Activated T-helper 1 cell treated with anti-CD3 and anti-CD28 coated beads, Interleukin-12 subunit alpha, Interleukin-12 subunit beta, Interleukin-2, Interleukin-4 antibody, amounts not matched to agents 30 ng/mL and 10 ng/mL and 1 ng/mL, durations not matched to agents 14 hours and 24 hours and 36 hours (primary cell): ENCODE measurements at regions not wholly inside any gene's neighbourhood (a gene's known extent, or its start where the extent isn't known, plus 50 kb on each side); places are given as distances from the start of the nearest gene placed in this dataset.

Source experiments
- DNase-seq: peaks from one replicate; pipeline ENCODE4 v3.0.0; 2021; ENCODE audit warnings: low spot score
- H3K27ac Mint-ChIP-seq: one replicate; pipeline ENCODE4 v1.8.0; 2021; ENCODE audit warnings: mild to moderate bottlenecking, mixed read lengths
- H3K27me3 Mint-ChIP-seq: one replicate; pipeline ENCODE4 v1.8.0; 2022; ENCODE audit warnings: mild to moderate bottlenecking, moderate library complexity, mixed read lengths; ENCODE audit not compliant: insufficient read depth
- H3K36me3 Mint-ChIP-seq: one replicate; pipeline ENCODE4 v1.8.0; 2021; ENCODE audit warnings: low read depth, mixed read lengths
- H3K4me1 Mint-ChIP-seq: one replicate; pipeline ENCODE4 v1.8.0; 2021; ENCODE audit warnings: low read depth, mixed read lengths
- H3K4me3 Mint-ChIP-seq: one replicate; pipeline ENCODE4 v1.8.0; 2021; ENCODE audit warnings: mild to moderate bottlenecking, moderate library complexity, mixed read lengths
- H3K9me3 Mint-ChIP-seq: one replicate; pipeline ENCODE4 v1.8.0; 2021; ENCODE audit warnings: mixed read lengths
- intact Hi-C: fragments of 100-400 bp; cut with micrococcal nuclease; formaldehyde crosslinking; loops from one replicate; pipeline ENCODE4 v1.15.1; 2024

DNA sequence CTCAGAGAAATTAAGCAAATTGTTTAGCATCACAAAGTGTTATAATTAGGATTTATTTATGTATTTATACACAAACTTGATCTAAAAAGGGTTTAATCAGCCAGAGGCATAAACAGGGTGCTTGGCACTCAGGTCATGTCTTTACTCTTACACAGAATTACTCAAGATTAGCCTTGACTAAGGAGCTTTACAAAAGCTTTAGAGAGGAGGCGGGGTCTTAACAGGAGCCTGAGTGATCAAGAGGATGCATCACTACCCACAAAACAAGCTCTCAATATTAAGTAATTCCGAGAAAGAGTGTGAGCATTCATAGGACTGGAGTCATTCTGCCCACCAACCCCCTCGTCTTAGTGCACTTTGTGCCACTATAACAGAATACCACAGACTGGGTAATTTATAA is 103.0 kb downstream of the SPATA19 start:
- no peaks in the 10 kb centered on the region for H3K36me3 Mint-ChIP-seq
- no peak overlapping the region for H3K27ac Mint-ChIP-seq
- no peaks in the 10 kb centered on the region for H3K4me1 Mint-ChIP-seq
- H3K4me3 Mint-ChIP-seq, result no peak overlapping the region
- intact Hi-C loops, result no loop called here
- H3K27me3 Mint-ChIP-seq, result no peaks in the 10 kb centered on the region
- DNase-seq, result no peak
- H3K9me3 Mint-ChIP-seq, result peaks cover 7% of the 10 kb centered on the region

DNA sequence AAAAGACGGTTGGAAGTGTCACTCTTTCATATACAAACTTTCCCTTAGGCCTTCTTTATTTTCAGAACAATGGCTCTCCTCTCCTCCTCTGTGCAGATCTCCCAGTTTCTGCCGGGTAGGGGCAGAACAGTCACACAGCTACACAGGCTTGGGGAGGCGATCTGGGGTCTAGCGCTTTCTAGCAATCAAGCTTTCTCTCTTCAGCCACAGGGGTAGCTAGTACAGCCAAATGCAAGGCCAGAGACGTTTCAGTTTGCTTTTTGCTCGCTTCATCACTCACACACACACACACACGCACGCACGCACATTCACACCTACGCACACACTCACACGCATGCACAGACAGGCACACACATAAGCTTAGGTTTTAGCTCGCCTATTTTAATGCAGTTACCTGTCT is 104.3 kb downstream of the SPATA19 start:
- H3K4me3 Mint-ChIP-seq, result no peak overlapping the region
- intact Hi-C loops, result no loop called here
- H3K27me3 Mint-ChIP-seq, result no peaks in the 10 kb centered on the region
- H3K36me3 Mint-ChIP-seq, result no peaks in the 10 kb centered on the region
- H3K4me1 Mint-ChIP-seq, result no peaks in the 10 kb centered on the region
- H3K9me3 Mint-ChIP-seq, result peaks cover 7% of the 10 kb centered on the region
- no peak overlapping the region for H3K27ac Mint-ChIP-seq
- no peak for DNase-seq

DNA sequence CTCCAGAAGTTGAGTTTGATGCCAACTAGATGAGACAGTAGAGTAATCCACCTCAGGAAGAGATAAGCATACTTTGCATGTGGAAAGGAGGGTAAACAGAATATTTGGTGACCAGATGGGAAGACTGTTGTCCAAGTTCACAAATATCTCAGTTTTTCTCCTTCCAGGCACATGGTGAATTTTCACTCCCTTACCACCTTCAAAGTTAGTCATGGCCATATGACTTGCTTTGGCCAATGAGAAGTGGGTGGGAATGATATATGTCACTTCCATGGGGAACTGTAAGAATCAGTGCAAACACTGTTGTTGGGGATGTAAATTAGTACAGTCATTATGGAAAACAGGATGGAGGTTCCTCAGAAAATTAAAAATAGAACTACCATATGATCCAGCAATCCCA is 105.8 kb downstream of the SPATA19 start:
- Mint-ChIP-seq H3K27me3 (no peaks in the 10 kb centered on the region), H3K36me3 (no peaks in the 10 kb centered on the region), H3K4me1 (no peaks in the 10 kb centered on the region), H3K4me3 (no peak overlapping the region), H3K9me3 (peaks cover 7% of the 10 kb centered on the region), H3K27ac (no peak overlapping the region)
- intact Hi-C loops, result loop anchor here (5.0 kb wide), 1 partner anchor 98 kb away; no protein-coding TSS in a partner anchor
- no peak for DNase-seq

DNA sequence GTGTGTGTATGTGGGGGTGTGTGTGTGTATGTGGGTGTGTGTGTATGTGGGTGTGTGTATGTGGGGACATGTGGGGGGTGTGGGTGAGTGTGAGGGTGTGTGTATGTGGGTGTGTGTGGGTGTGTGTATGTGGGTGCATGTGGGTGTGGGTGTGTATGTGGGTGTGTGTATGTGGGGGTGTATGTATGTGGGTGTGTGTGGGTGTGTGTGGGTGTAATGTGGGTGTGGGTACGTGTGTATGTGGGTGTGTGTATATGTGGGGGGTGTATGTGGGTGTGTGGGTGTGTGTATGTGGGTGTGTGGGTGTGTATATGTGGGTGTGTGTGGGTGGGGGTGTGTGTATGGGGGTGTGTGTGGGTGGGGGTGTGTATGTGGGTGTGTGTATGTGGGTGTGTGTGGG is 106.7 kb downstream of the SPATA19 start:
- no peak for DNase-seq
- Mint-ChIP-seq H3K36me3 (no peaks in the 10 kb centered on the region), H3K27ac (peak overlapping the region; percentile 53), H3K4me1 (no peaks in the 10 kb centered on the region), H3K9me3 (peaks cover 7% of the 10 kb centered on the region), H3K27me3 (no peaks in the 10 kb centered on the region), H3K4me3 (no peak overlapping the region)
- intact Hi-C loops, result loop anchor here (5.0 kb wide), 1 partner anchor 99 kb away; no protein-coding TSS in a partner anchor

DNA sequence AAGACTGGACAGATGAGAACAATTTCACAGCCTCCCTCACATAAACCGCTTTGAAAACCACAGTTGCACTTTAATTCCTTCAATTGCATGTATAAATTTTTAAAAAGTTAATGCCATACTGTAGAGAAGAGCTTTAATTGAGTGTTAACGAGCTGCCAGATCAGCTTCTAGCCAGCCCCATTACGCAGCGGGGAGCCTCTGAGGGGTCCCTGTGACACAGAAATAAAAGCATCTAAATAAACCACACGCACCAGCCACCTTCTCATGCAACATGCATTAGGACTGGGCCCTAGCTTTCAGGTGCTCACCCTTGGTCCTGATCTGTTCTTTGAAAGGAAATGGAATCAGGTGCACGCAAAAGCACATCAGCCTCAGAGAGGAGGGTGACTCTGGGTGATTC is 111.7 kb downstream of the SPATA19 start:
- Mint-ChIP-seq H3K27ac (no peak overlapping the region), H3K9me3 (peaks cover 7% of the 10 kb centered on the region), H3K4me3 (no peak overlapping the region), H3K4me1 (no peaks in the 10 kb centered on the region), H3K36me3 (no peaks in the 10 kb centered on the region), H3K27me3 (no peaks in the 10 kb centered on the region)
- no peak for DNase-seq
- intact Hi-C loops, result no loop called here

DNA sequence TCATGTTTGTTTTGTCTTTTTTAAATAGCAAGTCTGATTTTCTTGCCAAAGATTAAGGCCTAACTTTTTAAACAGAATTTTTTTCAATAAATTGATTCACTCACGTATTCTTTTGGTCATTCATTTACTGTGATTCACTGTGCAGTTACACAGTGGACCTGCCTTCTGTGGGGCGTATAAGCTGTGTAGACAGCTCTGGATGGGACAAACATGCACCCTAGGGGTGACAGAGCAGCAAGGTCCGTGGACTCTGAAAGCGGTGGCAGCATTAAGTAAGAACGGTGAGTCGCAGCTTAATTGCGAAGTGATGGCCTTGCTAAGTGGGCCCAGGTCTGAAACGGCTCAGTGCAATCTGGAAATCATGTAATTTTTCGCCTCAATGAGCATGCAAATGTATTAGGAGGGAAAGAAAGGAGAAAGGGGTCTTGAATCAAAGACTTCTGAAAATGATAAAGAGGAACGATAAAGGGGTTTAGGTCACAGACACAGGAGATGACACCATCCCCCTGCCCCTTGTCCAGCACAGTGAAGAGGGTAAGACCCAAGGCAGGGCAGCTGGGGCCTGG is 113.1 kb downstream of the SPATA19 start:
- no peaks in the 10 kb centered on the region for H3K27me3 Mint-ChIP-seq
- H3K27ac Mint-ChIP-seq, result no peak overlapping the region
- DNase-seq, result no peak
- H3K36me3 Mint-ChIP-seq, result no peaks in the 10 kb centered on the region
- intact Hi-C loops, result no loop called here
- no peak overlapping the region for H3K4me3 Mint-ChIP-seq
- no peaks in the 10 kb centered on the region for H3K4me1 Mint-ChIP-seq
- no peaks in the 10 kb centered on the region for H3K9me3 Mint-ChIP-seq

DNA sequence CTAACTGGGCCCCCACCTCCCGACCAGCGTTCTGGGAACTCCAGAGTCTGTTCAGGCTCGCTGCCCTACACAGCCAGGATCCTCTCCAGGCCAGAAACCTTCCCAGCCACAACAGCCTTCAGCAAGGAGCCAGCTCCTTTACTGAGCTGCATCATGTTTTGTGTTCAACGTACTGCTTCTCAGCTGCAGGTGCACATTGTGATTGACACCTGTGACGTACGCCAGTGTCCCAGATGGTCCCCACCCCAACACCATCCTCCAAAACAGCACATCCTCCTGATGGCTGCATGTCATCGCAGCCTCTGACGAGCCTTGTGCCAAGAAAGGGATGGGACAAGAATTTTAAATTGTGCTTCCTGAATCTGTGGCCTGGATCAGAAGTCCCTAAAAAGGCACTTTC is 117.5 kb downstream of the SPATA19 start:
- no peak for DNase-seq
- Mint-ChIP-seq H3K4me3 (no peak overlapping the region), H3K27me3 (no peaks in the 10 kb centered on the region), H3K27ac (no peak overlapping the region), H3K9me3 (no peaks in the 10 kb centered on the region), H3K4me1 (no peaks in the 10 kb centered on the region), H3K36me3 (no peaks in the 10 kb centered on the region)
- intact Hi-C loops, result no loop called here

DNA sequence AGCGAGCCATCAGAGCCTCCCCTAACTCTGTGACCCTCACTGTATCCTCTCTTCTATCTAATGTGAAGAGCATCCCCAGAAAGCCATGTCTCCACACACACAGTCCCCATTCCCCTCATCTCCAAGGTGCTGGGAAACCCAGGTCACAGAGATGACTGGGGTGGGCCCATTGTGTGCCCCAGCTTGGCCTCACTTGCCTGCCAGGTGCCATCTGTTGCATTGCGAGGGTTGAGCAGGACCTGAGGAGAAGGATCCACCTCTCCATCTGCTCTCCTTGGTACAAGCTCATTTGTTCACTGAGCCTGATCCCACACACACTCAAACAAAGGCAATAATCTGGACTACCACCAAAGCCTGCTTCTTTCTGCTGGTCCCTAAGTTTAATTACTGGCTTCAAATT is 118.8 kb downstream of the SPATA19 start:
- H3K27me3 Mint-ChIP-seq, result no peaks in the 10 kb centered on the region
- intact Hi-C loops, result no loop called here
- no peaks in the 10 kb centered on the region for H3K9me3 Mint-ChIP-seq
- no peak for DNase-seq
- H3K36me3 Mint-ChIP-seq, result no peaks in the 10 kb centered on the region
- no peaks in the 10 kb centered on the region for H3K4me1 Mint-ChIP-seq
- H3K4me3 Mint-ChIP-seq, result no peak overlapping the region
- H3K27ac Mint-ChIP-seq, result no peak overlapping the region

DNA sequence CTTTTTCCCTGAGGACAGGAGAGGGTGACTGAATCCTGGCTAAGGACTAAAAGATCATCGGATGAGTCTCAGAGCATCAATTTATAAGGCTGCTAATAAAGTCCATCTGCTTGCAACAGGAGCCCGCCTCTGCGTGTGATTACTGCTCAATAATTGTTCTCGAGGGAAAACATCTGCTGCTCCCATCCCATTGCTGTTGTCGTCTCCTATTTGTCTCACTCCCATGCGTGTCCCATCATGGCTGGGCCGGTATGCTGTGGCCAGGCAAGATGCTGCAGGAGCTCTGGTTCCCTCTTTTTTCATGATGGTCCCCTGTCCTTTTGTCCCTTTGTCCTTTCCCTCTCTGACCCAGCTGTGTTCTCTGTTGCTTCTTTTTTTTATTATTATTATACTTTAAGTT is 121.2 kb downstream of the SPATA19 start:
- intact Hi-C loops, result no loop called here
- H3K4me3 Mint-ChIP-seq, result no peak overlapping the region
- DNase-seq, result no peak
- H3K27me3 Mint-ChIP-seq, result no peaks in the 10 kb centered on the region
- H3K27ac Mint-ChIP-seq, result no peak overlapping the region
- H3K9me3 Mint-ChIP-seq, result no peaks in the 10 kb centered on the region
- no peaks in the 10 kb centered on the region for H3K4me1 Mint-ChIP-seq
- H3K36me3 Mint-ChIP-seq, result no peaks in the 10 kb centered on the region

DNA sequence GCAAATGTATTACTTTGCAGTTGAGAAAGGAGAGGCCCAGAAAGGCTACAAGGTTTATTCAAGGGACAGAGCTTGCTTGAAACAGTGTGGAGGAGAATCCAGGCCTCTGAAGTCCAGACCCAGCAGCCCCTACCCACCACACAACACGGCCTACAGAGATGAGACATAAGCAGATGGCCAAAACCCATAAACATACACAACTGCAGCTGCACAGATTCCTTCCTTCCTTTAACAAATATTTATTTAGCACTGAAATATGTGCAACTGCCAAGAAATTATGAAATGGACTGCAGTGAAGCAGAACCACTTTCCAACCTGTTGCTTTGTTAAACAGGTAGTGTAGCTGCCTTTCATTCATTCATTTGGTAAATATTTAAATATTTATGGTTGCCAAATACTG is 122.3 kb downstream of the SPATA19 start:
- no peaks in the 10 kb centered on the region for H3K9me3 Mint-ChIP-seq
- H3K27ac Mint-ChIP-seq, result no peak overlapping the region
- intact Hi-C loops, result no loop called here
- no peak for DNase-seq
- H3K4me3 Mint-ChIP-seq, result no peak overlapping the region
- H3K4me1 Mint-ChIP-seq, result no peaks in the 10 kb centered on the region
- H3K27me3 Mint-ChIP-seq, result no peaks in the 10 kb centered on the region
- no peaks in the 10 kb centered on the region for H3K36me3 Mint-ChIP-seq

DNA sequence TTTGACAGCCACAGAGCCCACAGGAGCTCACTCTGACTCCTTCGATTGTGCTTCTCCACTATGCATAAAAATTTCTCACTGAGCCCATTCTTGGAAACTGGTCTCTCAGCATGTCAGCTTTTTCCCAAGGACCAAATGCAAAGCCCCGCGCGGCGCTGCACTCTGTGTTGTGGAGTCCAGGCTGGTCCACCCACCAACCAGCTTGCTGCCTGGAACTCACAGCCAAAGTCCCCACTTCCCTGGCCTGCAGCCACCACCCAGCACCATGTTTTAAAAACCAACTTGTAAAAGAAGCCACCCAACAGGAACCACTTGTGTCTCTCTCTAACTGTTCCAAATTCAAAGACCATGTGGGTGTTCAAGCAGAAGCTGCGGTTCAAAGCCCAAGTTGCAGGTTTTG is 124.4 kb downstream of the SPATA19 start:
- no peak for DNase-seq
- intact Hi-C loops, result no loop called here
- Mint-ChIP-seq H3K4me1 (no peaks in the 10 kb centered on the region), H3K36me3 (no peaks in the 10 kb centered on the region), H3K4me3 (no peak overlapping the region), H3K27me3 (no peaks in the 10 kb centered on the region), H3K27ac (no peak overlapping the region), H3K9me3 (no peaks in the 10 kb centered on the region)

DNA sequence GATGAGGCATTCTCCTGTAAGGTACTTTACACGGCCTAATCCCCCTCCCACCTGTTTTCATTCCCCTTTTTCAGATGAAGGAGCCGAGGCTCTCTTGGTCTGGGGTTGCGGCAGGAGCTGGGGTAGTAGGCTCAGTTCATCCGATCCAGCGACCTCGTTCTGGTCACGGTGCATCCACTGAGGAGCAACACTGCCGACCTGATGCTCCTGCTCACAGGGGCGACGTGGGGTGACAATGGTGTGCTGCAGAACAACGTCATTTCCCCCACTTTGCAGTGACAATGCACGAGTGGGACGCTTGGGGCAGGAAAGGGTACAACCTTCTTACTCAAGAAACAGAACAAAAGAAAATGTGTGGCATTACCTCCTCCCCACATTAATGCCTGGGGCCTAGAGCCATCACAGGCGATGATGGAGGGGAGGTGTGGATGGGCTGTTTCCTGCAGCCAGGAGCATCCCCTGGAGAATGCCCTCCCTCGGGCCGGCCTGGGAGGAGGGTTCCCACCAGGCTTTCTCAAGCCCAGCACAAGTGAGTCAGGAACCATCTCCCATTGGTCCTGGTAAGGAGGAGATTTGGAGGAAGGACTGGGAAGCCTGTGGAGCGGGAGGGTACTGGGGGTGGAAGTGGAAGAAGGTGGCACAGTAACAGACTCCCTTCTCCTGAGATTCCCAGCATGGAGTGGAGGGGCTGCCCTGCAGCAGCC is 125.6 kb downstream of the SPATA19 start:
- H3K27me3 Mint-ChIP-seq, result no peaks in the 10 kb centered on the region

DNA sequence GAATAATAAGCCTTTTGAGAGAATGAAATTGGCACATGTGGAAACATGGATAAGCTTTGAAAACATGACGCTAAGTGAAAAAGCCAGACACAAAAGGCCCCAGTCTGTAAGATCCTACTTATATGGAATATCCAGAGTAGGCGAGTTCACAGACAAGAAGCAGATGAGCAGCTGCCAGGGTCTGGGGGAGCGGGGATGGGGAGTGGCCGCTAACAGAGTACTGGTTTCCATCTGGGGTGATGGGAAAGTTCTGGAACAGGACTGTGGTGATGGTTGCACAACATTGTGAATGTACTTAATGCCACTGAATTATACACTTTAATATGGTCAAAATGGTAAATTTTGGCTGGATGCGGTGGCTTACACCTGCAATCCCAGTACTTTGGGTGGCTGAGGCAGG is 126.5 kb downstream of the SPATA19 start:
- no peaks in the 10 kb centered on the region for H3K36me3 Mint-ChIP-seq
- H3K27me3 Mint-ChIP-seq, result no peaks in the 10 kb centered on the region
- no peaks in the 10 kb centered on the region for H3K4me1 Mint-ChIP-seq
- H3K27ac Mint-ChIP-seq, result no peak overlapping the region
- H3K4me3 Mint-ChIP-seq, result no peak overlapping the region
- no peaks in the 10 kb centered on the region for H3K9me3 Mint-ChIP-seq
- DNase-seq, result no peak
- intact Hi-C loops, result no loop called here

More for the DNA sequence above, 125.6 kb downstream of the SPATA19 start:
- H3K36me3 Mint-ChIP-seq, result no peaks in the 10 kb centered on the region
- no peaks in the 10 kb centered on the region for H3K4me1 Mint-ChIP-seq
- no peak overlapping the region for H3K4me3 Mint-ChIP-seq
- DNase-seq, result no peak
- H3K9me3 Mint-ChIP-seq, result no peaks in the 10 kb centered on the region
- intact Hi-C loops, result no loop called here
- no peak overlapping the region for H3K27ac Mint-ChIP-seq

DNA sequence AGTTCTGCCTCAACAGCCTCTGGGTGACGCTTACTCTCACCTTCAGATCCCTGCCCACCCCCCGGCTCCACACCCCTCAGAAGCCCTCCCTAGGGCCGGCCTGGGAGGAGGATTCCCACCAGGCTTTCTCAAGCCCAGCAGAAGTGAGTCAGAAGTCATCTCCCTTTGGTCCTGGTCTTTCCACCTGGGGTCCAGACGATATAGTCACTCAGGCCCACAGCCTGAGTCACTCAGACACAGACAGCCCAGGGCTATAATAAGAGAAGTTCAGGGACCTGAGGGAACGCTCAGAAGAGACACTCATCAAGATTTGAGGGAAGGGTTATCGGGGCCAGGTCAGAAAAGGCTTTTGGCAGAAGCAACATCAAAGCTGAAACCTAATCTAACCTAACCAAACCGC is 127.1 kb downstream of the SPATA19 start:
- Mint-ChIP-seq H3K27ac (no peak overlapping the region), H3K36me3 (no peaks in the 10 kb centered on the region), H3K4me3 (no peak overlapping the region), H3K9me3 (no peaks in the 10 kb centered on the region), H3K4me1 (no peaks in the 10 kb centered on the region), H3K27me3 (no peaks in the 10 kb centered on the region)
- intact Hi-C loops, result no loop called here
- DNase-seq, result no peak
